ENCODE measurements at regions not wholly inside any gene's neighbourhood (a gene's known extent, or its start where the extent isn't known, plus 50 kb on each side); places are given as distances from the start of the nearest gene placed in this dataset.

DNA sequence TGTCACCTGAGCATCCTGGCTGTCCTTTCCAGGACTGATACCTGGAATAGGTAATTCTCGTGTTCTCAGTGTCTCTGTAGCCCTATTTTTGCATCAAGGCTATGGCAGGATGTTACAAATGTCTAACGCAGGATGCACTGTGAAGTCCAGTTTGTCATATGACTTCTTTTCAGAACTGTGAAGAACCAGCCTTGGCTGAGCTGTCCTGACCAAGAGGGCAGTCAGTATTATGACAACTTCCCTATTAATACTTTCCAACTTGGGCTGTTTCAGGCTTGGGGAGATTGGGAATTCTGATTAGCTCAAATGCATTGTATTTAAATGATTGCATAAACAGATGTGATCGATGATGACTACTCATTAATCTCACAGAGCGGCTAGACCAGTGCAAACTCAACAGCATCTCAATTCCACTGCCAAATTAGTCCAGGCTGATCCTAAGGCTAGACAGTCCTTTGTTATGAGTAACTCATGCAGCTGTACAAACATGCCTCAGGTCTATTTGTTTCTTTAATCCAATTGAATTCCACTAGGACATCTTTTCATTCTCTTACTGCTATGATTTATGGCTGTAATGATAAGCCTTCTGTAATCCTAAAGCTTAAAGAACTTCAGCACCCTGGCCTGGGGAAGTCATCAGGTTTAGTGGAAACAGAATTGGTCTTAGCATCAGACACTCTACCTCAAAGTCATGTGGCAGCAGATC lies 331.6 kb downstream of the KCNS3 start:
- Histone ChIP-seq H3K36me3 (ENCODE audit: low read depth, missing control alignments) (no peaks in the 10 kb centered on the region), H3K9me3 (no peaks in the 10 kb centered on the region), H3K27ac (no peak overlapping the region), H3K27me3 (no peaks in the 10 kb centered on the region), H3K4me3 (no peak overlapping the region), H3K4me1 (no peaks in the 10 kb centered on the region)
- intact Hi-C loops (cut with DNase I; ENCODE audit: low total_unique reads), result no loop called here
- WGBS, 2 donors, result 78 to 89% methylated on average over 4 of the region's 4 CpGs
- no peak for TF ChIP-seq POLR2A (IDR thresholded peaks at IDR 0.05)
- TF ChIP-seq, protein P1, sequence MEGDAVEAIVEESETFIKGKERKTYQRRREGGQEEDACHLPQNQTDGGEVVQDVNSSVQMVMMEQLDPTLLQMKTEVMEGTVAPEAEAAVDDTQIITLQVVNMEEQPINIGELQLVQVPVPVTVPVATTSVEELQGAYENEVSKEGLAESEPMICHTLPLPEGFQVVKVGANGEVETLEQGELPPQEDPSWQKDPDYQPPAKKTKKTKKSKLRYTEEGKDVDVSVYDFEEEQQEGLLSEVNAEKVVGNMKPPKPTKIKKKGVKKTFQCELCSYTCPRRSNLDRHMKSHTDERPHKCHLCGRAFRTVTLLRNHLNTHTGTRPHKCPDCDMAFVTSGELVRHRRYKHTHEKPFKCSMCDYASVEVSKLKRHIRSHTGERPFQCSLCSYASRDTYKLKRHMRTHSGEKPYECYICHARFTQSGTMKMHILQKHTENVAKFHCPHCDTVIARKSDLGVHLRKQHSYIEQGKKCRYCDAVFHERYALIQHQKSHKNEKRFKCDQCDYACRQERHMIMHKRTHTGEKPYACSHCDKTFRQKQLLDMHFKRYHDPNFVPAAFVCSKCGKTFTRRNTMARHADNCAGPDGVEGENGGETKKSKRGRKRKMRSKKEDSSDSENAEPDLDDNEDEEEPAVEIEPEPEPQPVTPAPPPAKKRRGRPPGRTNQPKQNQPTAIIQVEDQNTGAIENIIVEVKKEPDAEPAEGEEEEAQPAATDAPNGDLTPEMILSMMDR (IDR thresholded peaks at IDR 0.05), result no peak
- DNase-seq, result no peak

DNA sequence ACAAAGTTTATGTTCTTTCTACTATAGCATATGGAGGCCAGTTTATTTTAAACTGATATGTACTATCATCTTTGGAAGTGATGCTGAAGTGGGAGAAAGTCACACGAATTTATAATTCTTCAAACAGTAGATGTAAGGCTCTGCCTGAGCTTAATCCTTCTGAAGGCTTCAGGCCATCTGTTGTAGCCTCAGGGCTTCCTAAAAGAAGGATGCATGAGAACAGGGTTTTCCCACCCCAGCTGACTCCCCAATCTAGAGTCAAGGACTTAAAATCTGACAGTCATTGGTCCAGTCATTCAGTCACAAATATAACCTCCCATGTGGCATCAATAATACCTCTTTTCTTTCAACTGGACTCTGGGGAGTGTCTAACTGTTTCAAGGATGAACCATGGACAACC lies 330.5 kb downstream of the KCNS3 start:
- Histone ChIP-seq H3K4me3 (no peak overlapping the region), H3K9me3 (no peaks in the 10 kb centered on the region), H3K4me1 (no peaks in the 10 kb centered on the region), H3K27ac (no peak overlapping the region), H3K27me3 (no peaks in the 10 kb centered on the region), H3K36me3 (ENCODE audit: low read depth, missing control alignments) (no peaks in the 10 kb centered on the region)
- intact Hi-C loops (cut with DNase I; ENCODE audit: low total_unique reads), result no loop called here
- TF ChIP-seq, protein P1 (IDR thresholded peaks at IDR 0.05), result no peak
- no peak for TF ChIP-seq POLR2A (IDR thresholded peaks at IDR 0.05)
- DNase-seq, result no peak
- WGBS, 2 donors, result 69 to 75% methylated on average over 1 of the region's 1 CpG

- DNase-seq, result no peak
- TF ChIP-seq, protein P1 (IDR thresholded peaks at IDR 0.05), result no peak
- no peak for TF ChIP-seq POLR2A (IDR thresholded peaks at IDR 0.05)
- Histone ChIP-seq H3K36me3 (ENCODE audit: low read depth, missing control alignments) (no peaks in the 10 kb centered on the region), H3K4me1 (no peaks in the 10 kb centered on the region), H3K9me3 (no peaks in the 10 kb centered on the region), H3K27ac (no peak overlapping the region), H3K27me3 (no peaks in the 10 kb centered on the region), H3K4me3 (no peak overlapping the region)
- 88 to 89% methylated on average over 1 of the region's 1 CpG for WGBS, 2 donors
- intact Hi-C loops (cut with DNase I; ENCODE audit: low total_unique reads), result no loop called here
These were observed 322.3 kb downstream of the KCNS3 start for GRCh38 chr2:18200771-18201170.

DNA sequence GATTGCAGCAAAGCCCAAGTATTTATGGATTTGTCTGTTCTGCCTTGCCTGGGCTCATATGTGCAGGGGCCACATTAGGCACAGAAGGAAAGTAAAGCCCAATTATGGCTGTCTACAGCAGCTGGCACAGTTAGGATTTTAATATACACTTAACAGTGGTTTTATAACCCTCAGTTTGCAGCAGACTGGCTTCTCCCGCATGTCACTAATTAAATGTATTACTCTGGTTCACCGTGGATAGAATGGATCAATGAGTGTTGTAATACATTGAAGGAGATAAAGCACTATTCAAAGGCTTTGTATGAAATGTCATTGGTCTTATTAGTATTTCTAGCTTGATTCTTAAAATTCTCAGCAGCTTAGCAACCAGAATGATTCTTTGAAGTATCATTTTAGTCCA lies 320.2 kb downstream of the KCNS3 start:
- Histone ChIP-seq H3K4me1 (no peaks in the 10 kb centered on the region), H3K27ac (no peak overlapping the region), H3K36me3 (ENCODE audit: low read depth, missing control alignments) (no peaks in the 10 kb centered on the region), H3K27me3 (no peaks in the 10 kb centered on the region), H3K9me3 (no peaks in the 10 kb centered on the region), H3K4me3 (no peak overlapping the region)
- no peak for TF ChIP-seq POLR2A (IDR thresholded peaks at IDR 0.05)
- TF ChIP-seq, protein P1 (IDR thresholded peaks at IDR 0.05), result no peak
- intact Hi-C loops (cut with DNase I; ENCODE audit: low total_unique reads), result no loop called here
- no peak for DNase-seq
- WGBS, 2 donors, result 83 to 92% methylated on average over 2 of the region's 2 CpGs

DNA sequence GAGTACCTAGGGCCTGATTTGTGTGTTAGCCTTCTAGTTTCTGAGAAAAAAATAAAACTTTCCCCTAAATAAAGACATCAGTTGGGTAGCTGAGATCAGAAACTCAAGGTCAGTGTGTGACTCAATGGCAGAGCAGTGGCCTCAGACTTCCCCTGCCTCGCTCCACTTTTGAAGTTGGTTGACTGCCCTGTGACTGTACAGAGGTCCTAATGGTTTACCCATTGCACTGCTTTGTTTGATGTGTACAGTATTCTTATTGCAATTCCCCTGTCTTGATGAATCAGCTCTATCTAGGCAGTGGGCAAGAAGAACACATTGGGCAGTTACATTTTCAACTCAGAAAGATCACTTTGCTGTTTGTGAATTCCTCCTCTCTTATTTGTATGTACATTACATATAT lies 315.7 kb downstream of the KCNS3 start:
- Histone ChIP-seq H3K4me1 (no peaks in the 10 kb centered on the region), H3K9me3 (no peaks in the 10 kb centered on the region), H3K4me3 (no peak overlapping the region), H3K36me3 (ENCODE audit: low read depth, missing control alignments) (no peaks in the 10 kb centered on the region), H3K27ac (no peak overlapping the region), H3K27me3 (no peaks in the 10 kb centered on the region)
- intact Hi-C loops (cut with DNase I; ENCODE audit: low total_unique reads), result no loop called here
- TF ChIP-seq, protein P1 (IDR thresholded peaks at IDR 0.05), result no peak
- TF ChIP-seq POLR2A (IDR thresholded peaks at IDR 0.05), result no peak
- 94 to 96% methylated on average over 1 of the region's 1 CpG for WGBS, 2 donors
- no peak for DNase-seq

Data from testis (tissue), 2 donors.